ENCODE measurements at regions not wholly inside any gene's neighbourhood (a gene's known extent, or its start where the extent isn't known, plus 50 kb on each side); places are given as distances from the start of the nearest gene placed in this dataset.

DNA sequence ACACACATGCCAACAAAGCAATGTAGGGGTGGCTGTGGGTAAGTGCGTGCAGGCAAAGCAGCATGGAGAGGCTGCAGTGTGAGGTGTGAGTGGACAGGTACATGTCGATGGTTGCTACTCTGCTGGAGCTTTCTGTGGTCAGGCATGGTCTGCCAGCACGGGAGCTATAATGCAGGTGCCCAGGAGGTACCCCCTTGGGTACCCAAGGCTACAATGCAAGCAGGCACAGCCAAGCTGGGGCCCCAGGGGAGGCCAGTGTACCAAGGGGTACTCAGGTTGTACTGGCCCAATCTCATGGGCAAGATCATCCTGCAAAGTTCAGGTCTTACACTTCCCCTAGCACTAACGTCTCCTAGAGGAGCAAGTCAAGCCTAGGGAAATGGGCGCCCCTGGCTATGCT lies 58.4 kb upstream of the IRAK1BP1 start:
- 90 to 91% methylated on average over 5 of the region's 5 CpGs for WGBS, 2 donors
- Histone ChIP-seq H3K4me1 (no peaks in the 10 kb centered on the region), H3K4me3 (no peak overlapping the region), H3K36me3 (no peaks in the 10 kb centered on the region), H3K27ac (no peak overlapping the region), H3K27me3 (no peaks in the 10 kb centered on the region), H3K9me3 (peaks cover 0 to 39% (median under 1%) of the 10 kb centered on the region in 11 donors)
- DNase-seq: no peak
- TF ChIP-seq, protein P1, sequence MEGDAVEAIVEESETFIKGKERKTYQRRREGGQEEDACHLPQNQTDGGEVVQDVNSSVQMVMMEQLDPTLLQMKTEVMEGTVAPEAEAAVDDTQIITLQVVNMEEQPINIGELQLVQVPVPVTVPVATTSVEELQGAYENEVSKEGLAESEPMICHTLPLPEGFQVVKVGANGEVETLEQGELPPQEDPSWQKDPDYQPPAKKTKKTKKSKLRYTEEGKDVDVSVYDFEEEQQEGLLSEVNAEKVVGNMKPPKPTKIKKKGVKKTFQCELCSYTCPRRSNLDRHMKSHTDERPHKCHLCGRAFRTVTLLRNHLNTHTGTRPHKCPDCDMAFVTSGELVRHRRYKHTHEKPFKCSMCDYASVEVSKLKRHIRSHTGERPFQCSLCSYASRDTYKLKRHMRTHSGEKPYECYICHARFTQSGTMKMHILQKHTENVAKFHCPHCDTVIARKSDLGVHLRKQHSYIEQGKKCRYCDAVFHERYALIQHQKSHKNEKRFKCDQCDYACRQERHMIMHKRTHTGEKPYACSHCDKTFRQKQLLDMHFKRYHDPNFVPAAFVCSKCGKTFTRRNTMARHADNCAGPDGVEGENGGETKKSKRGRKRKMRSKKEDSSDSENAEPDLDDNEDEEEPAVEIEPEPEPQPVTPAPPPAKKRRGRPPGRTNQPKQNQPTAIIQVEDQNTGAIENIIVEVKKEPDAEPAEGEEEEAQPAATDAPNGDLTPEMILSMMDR (IDR thresholded peaks at IDR 0.05): no peak
- ATAC-seq: no peak
- intact Hi-C loops (cut with DNase I): no loop called here

DNA sequence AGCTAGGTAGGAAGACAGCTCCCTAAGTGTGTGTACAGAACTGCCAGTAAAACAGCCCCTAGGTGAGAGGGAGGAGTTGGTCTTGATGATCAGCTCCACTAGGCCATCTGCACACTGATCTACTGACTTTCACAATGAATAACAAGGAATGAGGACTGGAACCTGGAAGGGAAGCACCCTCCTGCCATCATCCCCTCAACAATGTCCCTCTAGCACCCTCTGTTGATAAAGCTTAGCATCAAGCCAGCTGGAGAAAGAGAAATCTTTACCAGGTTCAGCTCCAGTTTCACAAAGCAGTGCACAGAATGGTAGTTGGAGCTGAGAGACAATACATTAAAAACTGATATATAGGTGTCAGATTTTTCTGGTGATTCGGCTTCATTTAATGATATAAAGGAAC lies 57.2 kb upstream of the IRAK1BP1 start:
- TF ChIP-seq, protein P1 (IDR thresholded peaks at IDR 0.05): peak in 5 of 9 donors; percentile 6 to 29 (median 11)
- H3K4me3 ChIP-seq: no peak overlapping the region
- ATAC-seq (no peak), DNase-seq (no peak)
- no peaks in the 10 kb centered on the region for H3K36me3 ChIP-seq
- H3K9me3 ChIP-seq: peaks cover 0 to 29% (median 0%) of the 10 kb centered on the region in 11 donors
- no peak overlapping the region for H3K27ac ChIP-seq
- H3K27me3 ChIP-seq: no peaks in the 10 kb centered on the region
- intact Hi-C loops (cut with DNase I): no loop called here
- 9 to 11% methylated on average over 1 of the region's 1 CpG for WGBS, 2 donors
- no peaks in the 10 kb centered on the region for H3K4me1 ChIP-seq

DNA sequence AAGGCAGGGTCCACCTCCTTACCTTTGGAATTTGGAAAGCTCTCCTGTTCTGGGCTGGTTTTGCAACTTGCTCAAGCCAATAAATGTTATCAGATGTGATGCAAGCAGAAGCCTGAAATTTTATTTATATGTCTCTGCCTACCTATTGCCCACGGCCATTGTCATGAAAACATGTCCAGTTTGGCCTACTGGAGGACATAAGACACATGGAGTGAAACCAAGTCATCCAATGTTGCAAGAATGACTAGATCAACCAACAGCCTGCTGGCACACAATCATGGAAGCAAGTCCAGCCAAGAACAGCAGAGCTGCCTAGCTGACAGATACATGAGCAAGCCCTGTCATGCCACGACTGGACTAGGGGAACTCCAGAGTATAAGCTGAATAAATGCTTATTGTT lies 56.7 kb upstream of the IRAK1BP1 start:
- TF ChIP-seq, protein P1 (IDR thresholded peaks at IDR 0.05): no peak
- Histone ChIP-seq H3K36me3 (no peaks in the 10 kb centered on the region), H3K27ac (no peak overlapping the region), H3K9me3 (peaks cover 0 to 29% (median 0%) of the 10 kb centered on the region in 11 donors), H3K4me3 (no peak overlapping the region), H3K27me3 (no peaks in the 10 kb centered on the region), H3K4me1 (no peaks in the 10 kb centered on the region)
- intact Hi-C loops (cut with DNase I): no loop called here
- DNase-seq (no peak), ATAC-seq (no peak)
- WGBS, 2 donors: 41 to 63% methylated on average over 2 of the region's 2 CpGs
